NCI-H1694 treated with DMSO at 0.1 percent for 48 hours (cell line): ENCODE measurements at regions not wholly inside any gene's neighbourhood (a gene's known extent, or its start where the extent isn't known, plus 50 kb on each side); places are given as distances from the start of the nearest gene placed in this dataset.
A peak's percentile ranks its signal among the peaks of the same experiment; 100 is the strongest.

Experiments
- DNase-seq: peaks from one replicate; lab custom pipeline; 2025; lab: John Stamatoyannopoulos, UW

- DNase-seq, result no peak
Measured at GRCh38 chr18:78625847-78626246, 353.8 kb upstream of the SALL3 start.

GRCh38 chr18:78627551-78628346 lies 351.9 kb upstream of the SALL3 start:
- no peak for DNase-seq

- no peak for DNase-seq
Measured at GRCh38 chr18:78629426-78629825, 350.2 kb upstream of the SALL3 start.

GRCh38 chr18:78630356-78630755 lies 349.3 kb upstream of the SALL3 start:
- no peak for DNase-seq

- no peak for DNase-seq
Measured at GRCh38 chr18:78630981-78631510, 348.6 kb upstream of the SALL3 start.

- no peak for DNase-seq
Measured at GRCh38 chr18:78632111-78632541, 347.5 kb upstream of the SALL3 start.

GRCh38 chr18:78634061-78634696 lies 345.4 kb upstream of the SALL3 start:
- DNase-seq, result no peak

- DNase-seq, result no peak
Measured at GRCh38 chr18:78635093-78635800, 344.4 kb upstream of the SALL3 start.

- DNase-seq, result no peak
Measured at GRCh38 chr18:78636260-78636659, 343.4 kb upstream of the SALL3 start.

- DNase-seq, result no peak
Measured at GRCh38 chr18:78637442-78638402, 341.9 kb upstream of the SALL3 start.

- no peak for DNase-seq
Measured at GRCh38 chr18:78639006-78639950, 340.3 kb upstream of the SALL3 start.

- DNase-seq, result no peak
Measured at GRCh38 chr18:78640246-78640995, 339.2 kb upstream of the SALL3 start.

- DNase-seq, result peak; percentile 3
Measured at GRCh38 chr18:78641689-78642231, 337.9 kb upstream of the SALL3 start.

GRCh38 chr18:78642296-78642951 lies 337.2 kb upstream of the SALL3 start:
- DNase-seq, result no peak

GRCh38 chr18:78643004-78643403 lies 336.6 kb upstream of the SALL3 start:
- no peak for DNase-seq

- no peak for DNase-seq
Measured at GRCh38 chr18:78643981-78644380, 335.6 kb upstream of the SALL3 start.

GRCh38 chr18:78645216-78645615 lies 334.4 kb upstream of the SALL3 start:
- DNase-seq, result no peak

GRCh38 chr18:78647018-78647417 lies 332.6 kb upstream of the SALL3 start:
- DNase-seq, result no peak

GRCh38 chr18:78649421-78649820 lies 330.2 kb upstream of the SALL3 start:
- no peak for DNase-seq
